ENCODE measurements at regions not wholly inside any gene's neighbourhood (a gene's known extent, or its start where the extent isn't known, plus 50 kb on each side); places are given as distances from the start of the nearest gene placed in this dataset.

DNA sequence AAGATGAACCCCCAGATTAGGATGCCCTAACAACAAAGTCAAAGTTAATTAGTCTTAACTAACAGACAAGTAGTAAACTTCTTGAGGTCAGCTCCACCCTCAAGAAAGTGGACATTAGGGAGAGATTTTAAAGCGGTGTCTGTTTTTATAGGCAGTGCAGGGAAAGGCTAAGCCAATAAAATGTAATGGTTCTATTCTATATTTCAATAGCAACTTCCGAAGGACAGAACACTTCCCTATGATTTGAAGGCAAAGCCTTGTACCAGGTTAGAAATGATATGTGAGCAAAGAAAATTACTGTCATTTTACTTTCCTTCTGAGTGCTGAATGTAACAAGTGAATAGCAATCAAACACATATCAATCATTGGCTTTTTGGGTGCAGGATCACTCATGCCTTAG is 455.2 kb downstream of the ISL1 start:
- CTCF ChIA-PET: no interaction called here

GRCh38 chr5:51843893-51844292 is 460.6 kb downstream of the ISL1 start:
- intact Hi-C loops (cut with DNase I, micrococcal nuclease): no loop called here
- peaks cover 5% of the 10 kb centered on the region for H3K9me3 Mint-ChIP-seq
- POLR2A ChIA-PET: no interaction called here
- Histone ChIP-seq H3K36me3 (ENCODE audit: insufficient read depth, low read length) (no peaks in the 10 kb centered on the region), H3K27ac (ENCODE audit: low read depth in 1 of 2, low read length in 2 of 2) (no peak overlapping the region), H3K4me3 (ENCODE audit: low read length) (no peak overlapping the region), H3K9me3 (ENCODE audit: control insufficient read depth in 1 of 2, insufficient read depth in 1 of 2, low read length in 2 of 2) (peaks cover 0 to 11% of the 10 kb centered on the region in 2 experiments), H3K27me3 (ENCODE audit: control insufficient read depth in 1 of 2, insufficient read depth in 2 of 2, low read length in 2 of 2) (no peaks in the 10 kb centered on the region), H3K4me1 (ENCODE audit: insufficient read depth, low read length) (no peaks in the 10 kb centered on the region)
- no peaks in the 10 kb centered on the region for H3K36me3 Mint-ChIP-seq (ENCODE audit: low read depth)
- no peaks in the 10 kb centered on the region for H3K4me1 Mint-ChIP-seq (ENCODE audit: low read depth)
- no peaks in the 10 kb centered on the region for H3K27me3 Mint-ChIP-seq
- H3K27ac Mint-ChIP-seq: no peak overlapping the region
- DNase-seq: no peak
- CTCF ChIA-PET: no interaction called here
- no peak for ATAC-seq (ENCODE audit: poor library complexity)
- no peak overlapping the region for H3K4me3 Mint-ChIP-seq
- TF ChIP-seq, protein P1, sequence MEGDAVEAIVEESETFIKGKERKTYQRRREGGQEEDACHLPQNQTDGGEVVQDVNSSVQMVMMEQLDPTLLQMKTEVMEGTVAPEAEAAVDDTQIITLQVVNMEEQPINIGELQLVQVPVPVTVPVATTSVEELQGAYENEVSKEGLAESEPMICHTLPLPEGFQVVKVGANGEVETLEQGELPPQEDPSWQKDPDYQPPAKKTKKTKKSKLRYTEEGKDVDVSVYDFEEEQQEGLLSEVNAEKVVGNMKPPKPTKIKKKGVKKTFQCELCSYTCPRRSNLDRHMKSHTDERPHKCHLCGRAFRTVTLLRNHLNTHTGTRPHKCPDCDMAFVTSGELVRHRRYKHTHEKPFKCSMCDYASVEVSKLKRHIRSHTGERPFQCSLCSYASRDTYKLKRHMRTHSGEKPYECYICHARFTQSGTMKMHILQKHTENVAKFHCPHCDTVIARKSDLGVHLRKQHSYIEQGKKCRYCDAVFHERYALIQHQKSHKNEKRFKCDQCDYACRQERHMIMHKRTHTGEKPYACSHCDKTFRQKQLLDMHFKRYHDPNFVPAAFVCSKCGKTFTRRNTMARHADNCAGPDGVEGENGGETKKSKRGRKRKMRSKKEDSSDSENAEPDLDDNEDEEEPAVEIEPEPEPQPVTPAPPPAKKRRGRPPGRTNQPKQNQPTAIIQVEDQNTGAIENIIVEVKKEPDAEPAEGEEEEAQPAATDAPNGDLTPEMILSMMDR (IDR thresholded peaks at IDR 0.05): no peak

More for the DNA sequence above, 455.2 kb downstream of the ISL1 start:
- ATAC-seq (ENCODE audit: poor library complexity) (no peak), DNase-seq (no peak)
- intact Hi-C loops (cut with DNase I, micrococcal nuclease): no loop called here
- Histone ChIP-seq H3K9me3 (ENCODE audit: control insufficient read depth in 1 of 2, insufficient read depth in 1 of 2, low read length in 2 of 2) (peaks cover 0 to 4% of the 10 kb centered on the region in 2 experiments), H3K4me1 (ENCODE audit: insufficient read depth, low read length) (no peaks in the 10 kb centered on the region), H3K4me3 (ENCODE audit: low read length) (no peak overlapping the region), H3K27ac (ENCODE audit: low read depth in 1 of 2, low read length in 2 of 2) (no peak overlapping the region), H3K36me3 (ENCODE audit: insufficient read depth, low read length) (no peaks in the 10 kb centered on the region), H3K27me3 (ENCODE audit: control insufficient read depth in 1 of 2, insufficient read depth in 2 of 2, low read length in 2 of 2) (no peaks in the 10 kb centered on the region)
- Mint-ChIP-seq H3K9me3 (no peaks in the 10 kb centered on the region), H3K4me3 (no peak overlapping the region), H3K4me1 (ENCODE audit: low read depth) (no peaks in the 10 kb centered on the region), H3K27ac (no peak overlapping the region), H3K27me3 (no peaks in the 10 kb centered on the region), H3K36me3 (ENCODE audit: low read depth) (no peaks in the 10 kb centered on the region)
- POLR2A ChIA-PET: no interaction called here
- TF ChIP-seq, protein P1 (IDR thresholded peaks at IDR 0.05): no peak

- no peaks in the 10 kb centered on the region for H3K36me3 Mint-ChIP-seq (ENCODE audit: low read depth)
- H3K4me1 Mint-ChIP-seq (ENCODE audit: low read depth): no peaks in the 10 kb centered on the region
- peaks cover 5% of the 10 kb centered on the region for H3K9me3 Mint-ChIP-seq
- no peak for DNase-seq
- no peak overlapping the region for H3K27ac Mint-ChIP-seq
- H3K4me3 Mint-ChIP-seq: no peak overlapping the region
- Histone ChIP-seq H3K27ac (ENCODE audit: low read depth in 1 of 2, low read length in 2 of 2) (no peak overlapping the region), H3K4me1 (ENCODE audit: insufficient read depth, low read length) (no peaks in the 10 kb centered on the region), H3K36me3 (ENCODE audit: insufficient read depth, low read length) (no peaks in the 10 kb centered on the region), H3K27me3 (ENCODE audit: control insufficient read depth in 1 of 2, insufficient read depth in 2 of 2, low read length in 2 of 2) (no peaks in the 10 kb centered on the region), H3K4me3 (ENCODE audit: low read length) (no peak overlapping the region), H3K9me3 (ENCODE audit: control insufficient read depth in 1 of 2, insufficient read depth in 1 of 2, low read length in 2 of 2) (peaks cover 0 to 11% of the 10 kb centered on the region in 2 experiments)
- CTCF ChIA-PET: no interaction called here
- H3K27me3 Mint-ChIP-seq: no peaks in the 10 kb centered on the region
- TF ChIP-seq, protein P1 (IDR thresholded peaks at IDR 0.05): no peak
- POLR2A ChIA-PET: no interaction called here
- intact Hi-C loops (cut with DNase I, micrococcal nuclease): no loop called here
- no peak for ATAC-seq (ENCODE audit: poor library complexity)
These were observed 462.8 kb downstream of the ISL1 start for GRCh38 chr5:51846015-51846414.
